ENCODE measurements at regions not wholly inside any gene's neighbourhood (a gene's known extent, or its start where the extent isn't known, plus 50 kb on each side); places are given as distances from the start of the nearest gene placed in this dataset.

DNA sequence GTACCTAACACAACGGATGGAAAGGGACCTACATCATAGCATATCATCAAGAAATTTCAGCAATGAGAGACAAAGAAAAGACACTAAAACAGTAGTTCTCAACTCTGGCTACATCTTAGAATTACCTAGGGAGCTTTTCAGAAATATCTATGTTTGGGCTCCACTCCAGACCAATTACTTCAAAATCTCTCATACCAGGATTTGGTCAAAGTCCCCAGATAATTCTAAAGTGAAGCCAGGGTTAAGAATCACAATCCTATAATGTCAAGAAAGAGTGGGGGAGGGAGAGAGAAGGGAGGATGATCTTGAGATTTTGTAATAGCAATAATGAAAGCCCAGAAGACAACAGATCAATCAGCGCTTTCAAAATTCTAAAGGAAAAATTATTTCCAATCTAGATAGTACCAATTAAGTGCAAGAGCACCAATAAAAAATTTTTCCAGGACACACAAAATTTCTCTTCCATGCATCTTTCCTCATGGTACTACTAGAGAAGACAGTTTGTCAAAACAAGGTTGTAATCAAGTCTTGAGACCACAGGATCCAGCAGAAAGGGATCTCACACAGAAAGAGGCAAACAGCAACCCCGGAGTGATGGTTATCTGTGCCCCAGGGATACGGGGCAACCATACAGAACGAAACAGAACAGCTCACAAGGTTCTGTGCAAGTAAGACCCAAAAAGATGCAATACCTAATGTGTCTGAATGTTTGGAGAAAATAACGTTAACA is 152.9 kb upstream of the DST start:
- Histone ChIP-seq H3F3A (ENCODE audit: insufficient read depth) (no peaks in the 10 kb centered on the region), H3K79me2 (ENCODE audit: insufficient read depth, low read length) (no peaks in the 10 kb centered on the region), H4K20me1 (ENCODE audit: low read depth, low read length) (no peaks in the 10 kb centered on the region), H3K27me3 (ENCODE audit: low read length) (no peaks in the 10 kb centered on the region), H3K27ac (ENCODE audit: low read depth, low read length) (no peak overlapping the region), H3K9me2 (replicated peaks; ENCODE audit: insufficient read depth, low read length) (no peaks in the 10 kb centered on the region), H3K9me3 (ENCODE audit: insufficient read depth, low read length) (no peaks in the 10 kb centered on the region), H3K4me3 (ENCODE audit: insufficient read depth, low read length, poor library complexity, severe bottlenecking) (no peak overlapping the region), H3K36me3 (ENCODE audit: low read length) (no peaks in the 10 kb centered on the region), H3K4me2 (ENCODE audit: low read depth, low read length, poor library complexity, severe bottlenecking) (no peak overlapping the region), H2AFZ (ENCODE audit: low read depth, low read length, severe bottlenecking) (no peak overlapping the region), H3K9ac (ENCODE audit: low read length) (no peak overlapping the region)
- no peak for TF ChIP-seq EZH2phosphoT487 (conservative IDR thresholded peaks at IDR 0.05; ENCODE audit: low read length)
- TF ChIP-seq, protein P1, sequence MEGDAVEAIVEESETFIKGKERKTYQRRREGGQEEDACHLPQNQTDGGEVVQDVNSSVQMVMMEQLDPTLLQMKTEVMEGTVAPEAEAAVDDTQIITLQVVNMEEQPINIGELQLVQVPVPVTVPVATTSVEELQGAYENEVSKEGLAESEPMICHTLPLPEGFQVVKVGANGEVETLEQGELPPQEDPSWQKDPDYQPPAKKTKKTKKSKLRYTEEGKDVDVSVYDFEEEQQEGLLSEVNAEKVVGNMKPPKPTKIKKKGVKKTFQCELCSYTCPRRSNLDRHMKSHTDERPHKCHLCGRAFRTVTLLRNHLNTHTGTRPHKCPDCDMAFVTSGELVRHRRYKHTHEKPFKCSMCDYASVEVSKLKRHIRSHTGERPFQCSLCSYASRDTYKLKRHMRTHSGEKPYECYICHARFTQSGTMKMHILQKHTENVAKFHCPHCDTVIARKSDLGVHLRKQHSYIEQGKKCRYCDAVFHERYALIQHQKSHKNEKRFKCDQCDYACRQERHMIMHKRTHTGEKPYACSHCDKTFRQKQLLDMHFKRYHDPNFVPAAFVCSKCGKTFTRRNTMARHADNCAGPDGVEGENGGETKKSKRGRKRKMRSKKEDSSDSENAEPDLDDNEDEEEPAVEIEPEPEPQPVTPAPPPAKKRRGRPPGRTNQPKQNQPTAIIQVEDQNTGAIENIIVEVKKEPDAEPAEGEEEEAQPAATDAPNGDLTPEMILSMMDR (IDR thresholded peaks at IDR 0.05; ENCODE audit: insufficient read depth, low read length, poor library complexity, severe bottlenecking) = no peak

DNA sequence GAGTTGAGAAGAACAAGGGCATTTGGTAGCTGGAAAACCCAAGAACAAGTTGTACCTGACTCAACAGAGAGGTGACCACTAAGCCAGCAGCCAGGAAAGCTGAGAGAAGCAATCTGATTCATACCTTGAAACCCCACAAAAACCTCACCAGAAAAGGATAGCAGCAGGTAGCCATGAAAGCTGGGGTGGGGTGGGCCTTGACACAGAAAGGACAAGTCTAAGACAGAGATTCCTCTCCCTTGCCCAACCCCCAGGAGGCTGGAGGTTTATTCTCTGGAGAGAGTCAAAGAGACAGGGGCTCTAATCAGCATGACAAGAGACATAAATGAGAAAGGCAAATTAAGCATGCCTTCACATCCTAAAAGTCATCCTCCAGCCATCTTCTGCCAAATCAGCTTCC is 151.7 kb upstream of the DST start:
- Histone ChIP-seq H2AFZ (ENCODE audit: low read depth, low read length, severe bottlenecking) (no peak overlapping the region), H3K9me2 (replicated peaks; ENCODE audit: insufficient read depth, low read length) (no peaks in the 10 kb centered on the region), H3F3A (ENCODE audit: insufficient read depth) (no peaks in the 10 kb centered on the region), H3K27me3 (ENCODE audit: low read length) (no peaks in the 10 kb centered on the region), H3K79me2 (ENCODE audit: insufficient read depth, low read length) (no peaks in the 10 kb centered on the region), H3K27ac (ENCODE audit: low read depth, low read length) (no peak overlapping the region), H3K4me3 (ENCODE audit: insufficient read depth, low read length, poor library complexity, severe bottlenecking) (no peak overlapping the region), H3K4me2 (ENCODE audit: low read depth, low read length, poor library complexity, severe bottlenecking) (no peak overlapping the region), H3K9me3 (ENCODE audit: insufficient read depth, low read length) (no peaks in the 10 kb centered on the region), H3K9ac (ENCODE audit: low read length) (no peak overlapping the region), H3K36me3 (ENCODE audit: low read length) (no peaks in the 10 kb centered on the region), H4K20me1 (ENCODE audit: low read depth, low read length) (no peaks in the 10 kb centered on the region)
- TF ChIP-seq EZH2phosphoT487 (conservative IDR thresholded peaks at IDR 0.05; ENCODE audit: low read length) = no peak

DNA sequence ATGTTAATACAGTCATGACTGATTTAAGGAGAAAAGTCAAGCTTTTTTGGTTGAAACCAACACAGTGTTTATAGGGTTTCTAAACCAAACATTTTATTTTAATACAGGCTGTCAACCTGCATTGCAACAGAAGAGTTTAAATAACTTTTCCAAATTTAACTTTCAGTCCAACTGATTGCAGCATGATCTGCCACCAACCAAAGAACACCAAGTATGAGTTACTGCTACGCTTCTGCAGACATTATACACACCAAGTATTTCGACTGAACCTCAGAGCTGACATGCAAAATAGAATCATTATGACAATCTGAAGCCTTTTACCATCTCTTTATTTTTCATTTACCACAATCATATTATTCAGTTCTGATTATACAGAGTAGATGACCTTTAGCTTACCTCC is 151.2 kb upstream of the DST start:
- Histone ChIP-seq H3K9me2 (replicated peaks; ENCODE audit: insufficient read depth, low read length) (no peaks in the 10 kb centered on the region), H3K79me2 (ENCODE audit: insufficient read depth, low read length) (no peaks in the 10 kb centered on the region), H3K36me3 (ENCODE audit: low read length) (no peaks in the 10 kb centered on the region), H3K27ac (ENCODE audit: low read depth, low read length) (no peak overlapping the region), H2AFZ (ENCODE audit: low read depth, low read length, severe bottlenecking) (no peak overlapping the region), H4K20me1 (ENCODE audit: low read depth, low read length) (no peaks in the 10 kb centered on the region), H3F3A (ENCODE audit: insufficient read depth) (no peaks in the 10 kb centered on the region), H3K27me3 (ENCODE audit: low read length) (no peaks in the 10 kb centered on the region), H3K9me3 (ENCODE audit: insufficient read depth, low read length) (no peaks in the 10 kb centered on the region), H3K4me2 (ENCODE audit: low read depth, low read length, poor library complexity, severe bottlenecking) (no peak overlapping the region), H3K4me3 (ENCODE audit: insufficient read depth, low read length, poor library complexity, severe bottlenecking) (no peak overlapping the region), H3K9ac (ENCODE audit: low read length) (no peak overlapping the region)
- TF ChIP-seq, protein P1 (IDR thresholded peaks at IDR 0.05; ENCODE audit: insufficient read depth, low read length, poor library complexity, severe bottlenecking) = no peak
- TF ChIP-seq EZH2phosphoT487 (conservative IDR thresholded peaks at IDR 0.05; ENCODE audit: low read length) = no peak

DNA sequence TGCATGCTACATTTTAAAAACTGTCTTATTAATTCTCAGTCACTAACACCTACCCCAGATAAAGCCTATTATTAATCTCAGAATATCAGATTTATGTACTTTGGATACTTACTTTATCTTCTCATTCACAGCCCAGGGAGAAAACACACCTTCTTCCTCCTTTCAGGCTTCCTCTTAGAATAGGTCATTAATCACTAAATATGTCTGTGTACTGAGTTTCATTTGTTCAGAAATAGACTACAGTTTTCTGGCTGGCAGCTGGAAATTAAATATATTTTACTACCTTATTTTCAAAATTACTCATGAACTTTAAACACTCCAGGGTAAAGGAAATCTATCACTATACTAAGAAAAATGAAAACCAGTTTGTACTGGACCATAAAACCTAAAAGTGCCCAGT is 147.7 kb upstream of the DST start:
- no peaks in the 10 kb centered on the region for H3K9me2 ChIP-seq (replicated peaks; ENCODE audit: insufficient read depth, low read length)

More for the DNA sequence above, 147.7 kb upstream of the DST start:
- Histone ChIP-seq H3K27ac (ENCODE audit: low read depth, low read length) (no peak overlapping the region), H3K79me2 (ENCODE audit: insufficient read depth, low read length) (no peaks in the 10 kb centered on the region), H3K9ac (ENCODE audit: low read length) (no peak overlapping the region), H2AFZ (ENCODE audit: low read depth, low read length, severe bottlenecking) (no peak overlapping the region), H3K27me3 (ENCODE audit: low read length) (peaks cover 4% of the 10 kb centered on the region; the same call in 1 of the 2 replicates), H3F3A (ENCODE audit: insufficient read depth) (no peaks in the 10 kb centered on the region), H3K4me2 (ENCODE audit: low read depth, low read length, poor library complexity, severe bottlenecking) (no peak overlapping the region), H3K9me3 (ENCODE audit: insufficient read depth, low read length) (no peaks in the 10 kb centered on the region), H3K4me3 (ENCODE audit: insufficient read depth, low read length, poor library complexity, severe bottlenecking) (no peak overlapping the region), H3K36me3 (ENCODE audit: low read length) (no peaks in the 10 kb centered on the region), H4K20me1 (ENCODE audit: low read depth, low read length) (no peaks in the 10 kb centered on the region)
- no peak for TF ChIP-seq EZH2phosphoT487 (conservative IDR thresholded peaks at IDR 0.05; ENCODE audit: low read length)
- TF ChIP-seq, protein P1 (IDR thresholded peaks at IDR 0.05; ENCODE audit: insufficient read depth, low read length, poor library complexity, severe bottlenecking) = no peak
